NAMALWA (cell line): ENCODE measurements at regions not wholly inside any gene's neighbourhood (a gene's known extent, or its start where the extent isn't known, plus 50 kb on each side); places are given as distances from the start of the nearest gene placed in this dataset.

ENCODE experiments used
- DNase-seq: peaks from one replicate; pipeline ENCODE4 v3.0.0-alpha.2; 2015; ENCODE audit warnings: low spot score

- no peak for DNase-seq
Measured at GRCh38 chr13:95447814-95448213, 104.7 kb upstream of the CLDN10 start.

- no peak for DNase-seq
Measured at GRCh38 chr13:95451656-95452055, 100.9 kb upstream of the CLDN10 start.

- DNase-seq = no peak
Measured at GRCh38 chr13:95452375-95452774, 100.1 kb upstream of the CLDN10 start.

- DNase-seq = no peak
Measured at GRCh38 chr13:95455782-95456181, 96.7 kb upstream of the CLDN10 start.

- DNase-seq = no peak
Measured at GRCh38 chr13:95456815-95457214, 95.7 kb upstream of the CLDN10 start.

DNA sequence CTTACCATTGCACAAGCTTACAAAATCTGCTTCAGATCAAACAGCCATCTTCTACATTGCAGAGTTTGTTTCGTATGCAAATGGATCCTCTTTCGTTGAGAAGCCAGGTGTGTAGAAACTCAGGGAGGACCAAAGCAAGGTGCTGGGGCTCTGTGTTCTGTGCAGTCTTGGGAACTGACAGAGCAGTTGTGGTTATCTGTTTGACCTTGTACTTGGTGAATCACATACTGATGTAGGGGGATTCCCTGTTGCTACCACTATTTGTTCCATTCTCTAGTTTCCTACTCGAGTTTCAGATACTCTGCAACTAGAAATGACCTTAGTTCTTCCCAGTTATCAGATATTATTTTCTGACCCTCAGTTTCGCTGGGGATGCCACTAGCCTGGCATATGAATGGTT is 95.2 kb upstream of the CLDN10 start:
- peak; percentile 18 for DNase-seq

GRCh38 chr13:95462801-95463200 is 89.7 kb upstream of the CLDN10 start:
- DNase-seq = no peak

GRCh38 chr13:95463531-95463930 is 89.0 kb upstream of the CLDN10 start:
- DNase-seq = no peak

GRCh38 chr13:95470574-95471366 is 81.8 kb upstream of the CLDN10 start:
- no peak for DNase-seq

- no peak for DNase-seq
Measured at GRCh38 chr13:95471960-95472359, 80.6 kb upstream of the CLDN10 start.

DNA sequence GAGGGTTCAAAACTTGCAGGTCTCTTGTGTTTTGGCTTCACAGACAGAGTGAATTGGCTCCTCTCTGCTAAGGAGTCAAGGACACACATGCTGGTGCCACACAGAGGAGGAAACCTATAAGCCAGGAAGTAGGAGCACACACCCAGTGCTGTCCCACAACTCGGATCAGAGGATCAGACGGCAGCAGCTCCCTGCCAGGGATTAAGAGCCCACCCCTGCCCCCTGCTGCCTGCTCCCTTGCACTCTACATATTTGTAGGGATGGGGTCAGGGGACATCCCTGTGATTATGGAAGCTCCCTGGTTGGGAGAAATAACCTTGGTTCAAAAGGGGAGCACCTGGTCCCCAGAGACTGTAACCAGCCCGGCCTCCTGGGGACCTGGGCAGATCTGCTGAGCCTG is 77.5 kb upstream of the CLDN10 start:
- no peak for DNase-seq

DNA sequence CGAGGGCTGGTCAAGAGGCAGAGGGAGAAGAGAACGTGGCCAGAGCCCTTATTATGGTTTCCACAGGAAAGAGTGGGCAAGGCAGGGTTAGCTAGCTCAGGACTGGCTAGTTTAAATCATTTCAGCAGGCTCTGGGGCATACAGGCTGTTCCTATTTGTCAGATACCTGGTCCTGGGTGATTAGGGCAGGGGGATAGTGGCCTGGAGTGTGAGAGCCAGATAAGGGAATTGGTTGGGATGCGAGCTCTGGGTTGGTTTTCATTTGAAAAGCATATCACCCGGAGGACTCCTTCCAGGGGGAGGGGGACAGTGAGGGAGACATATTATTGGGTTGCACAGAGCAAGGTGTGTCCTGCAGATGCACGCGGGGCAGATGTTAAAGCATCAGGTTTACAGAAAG is 75.3 kb upstream of the CLDN10 start:
- no peak for DNase-seq

- no peak for DNase-seq
Measured at GRCh38 chr13:95479731-95480130, 72.8 kb upstream of the CLDN10 start.

- no peak for DNase-seq
Measured at GRCh38 chr13:95480131-95480545, 72.4 kb upstream of the CLDN10 start.

- DNase-seq = no peak
Measured at GRCh38 chr13:95480791-95481780, 71.4 kb upstream of the CLDN10 start.

- DNase-seq = no peak
Measured at GRCh38 chr13:95484052-95484451, 68.5 kb upstream of the CLDN10 start.

GRCh38 chr13:95485045-95485517 is 67.4 kb upstream of the CLDN10 start:
- DNase-seq = no peak

- no peak for DNase-seq
Measured at GRCh38 chr13:95485518-95486144, 66.9 kb upstream of the CLDN10 start.

DNA sequence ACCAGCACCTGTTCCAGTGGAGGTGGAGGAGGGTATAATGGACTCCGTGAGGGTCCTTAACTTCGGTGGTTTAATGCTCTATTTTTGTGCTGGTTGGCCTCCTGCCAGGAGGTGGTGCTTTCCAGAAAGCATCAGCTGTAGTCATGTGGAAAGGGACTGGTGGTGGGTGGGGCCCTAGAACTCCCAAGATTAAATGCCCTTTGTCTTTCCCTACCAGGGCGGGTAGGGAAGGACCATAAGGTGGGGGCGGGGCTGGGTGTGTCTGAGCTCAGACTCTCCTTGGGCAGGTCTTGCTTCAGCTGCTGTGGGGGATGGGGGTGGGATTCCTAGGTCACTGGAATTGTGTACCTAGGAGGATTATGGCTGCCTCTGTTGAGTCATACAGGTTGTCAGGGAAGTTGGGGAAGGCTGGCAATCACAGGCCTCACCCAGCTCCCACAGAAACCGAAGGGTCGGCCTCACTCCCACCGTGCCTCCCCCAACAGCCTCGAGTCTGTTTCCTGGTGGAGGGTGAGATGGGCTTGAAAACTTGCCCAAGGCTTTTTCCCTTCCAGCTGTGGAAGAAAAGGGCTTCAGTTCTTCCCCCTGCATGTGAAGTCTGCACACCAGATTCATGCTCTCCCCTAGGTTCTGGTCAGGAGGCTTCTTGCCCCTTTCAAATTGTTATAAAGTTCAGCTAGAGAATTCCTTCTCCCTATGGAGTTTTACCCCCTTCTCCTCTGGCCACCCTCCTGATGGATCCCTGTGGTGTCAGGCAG is 60.3 kb upstream of the CLDN10 start:
- no peak for DNase-seq

DNA sequence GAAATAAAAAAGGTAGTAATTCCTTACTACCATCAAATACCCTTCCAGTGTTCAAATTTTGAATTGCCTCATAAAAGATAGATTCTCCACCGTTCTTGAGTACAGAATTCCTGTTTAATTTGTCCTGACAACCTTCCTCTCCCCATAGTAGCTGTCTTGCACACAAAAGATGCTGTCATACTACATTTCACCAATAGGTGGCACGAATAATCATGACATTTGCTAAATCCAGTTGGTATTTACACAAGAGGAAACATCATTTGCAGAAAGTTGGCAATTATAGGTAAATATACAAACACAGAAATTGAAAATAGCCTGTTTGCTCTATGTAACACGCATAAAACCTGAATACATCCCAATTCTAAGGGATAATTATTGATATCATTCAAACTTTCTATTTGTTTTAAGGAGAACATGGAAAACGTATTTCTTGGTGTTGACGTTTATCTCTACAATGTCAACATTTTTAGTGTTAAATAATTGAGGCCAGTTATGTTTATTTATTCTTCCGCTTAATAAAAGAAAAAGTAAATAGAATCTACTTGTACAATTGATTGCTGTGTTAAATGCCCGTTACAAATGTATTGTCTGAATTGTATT is 58.3 kb upstream of the CLDN10 start:
- peak; percentile 84 for DNase-seq

- DNase-seq = no peak
Measured at GRCh38 chr13:95496485-95496884, 56.0 kb upstream of the CLDN10 start.
